ENCODE measurements at regions not wholly inside any gene's neighbourhood (a gene's known extent, or its start where the extent isn't known, plus 50 kb on each side); places are given as distances from the start of the nearest gene placed in this dataset.

GRCh38 chr18:68542846-68543245 is 172.1 kb downstream of the TMX3 start:
- no peak for ATAC-seq
- intact Hi-C loops (cut with DNase I): no loop called here
- DNase-seq (ENCODE audit: missing footprints): no peak

- DNase-seq (ENCODE audit: missing footprints) (no peak), ATAC-seq (no peak)
- intact Hi-C loops (cut with DNase I): no loop called here
Observed at GRCh38 chr18:68533641-68534040, 181.3 kb downstream of the TMX3 start.

DNA sequence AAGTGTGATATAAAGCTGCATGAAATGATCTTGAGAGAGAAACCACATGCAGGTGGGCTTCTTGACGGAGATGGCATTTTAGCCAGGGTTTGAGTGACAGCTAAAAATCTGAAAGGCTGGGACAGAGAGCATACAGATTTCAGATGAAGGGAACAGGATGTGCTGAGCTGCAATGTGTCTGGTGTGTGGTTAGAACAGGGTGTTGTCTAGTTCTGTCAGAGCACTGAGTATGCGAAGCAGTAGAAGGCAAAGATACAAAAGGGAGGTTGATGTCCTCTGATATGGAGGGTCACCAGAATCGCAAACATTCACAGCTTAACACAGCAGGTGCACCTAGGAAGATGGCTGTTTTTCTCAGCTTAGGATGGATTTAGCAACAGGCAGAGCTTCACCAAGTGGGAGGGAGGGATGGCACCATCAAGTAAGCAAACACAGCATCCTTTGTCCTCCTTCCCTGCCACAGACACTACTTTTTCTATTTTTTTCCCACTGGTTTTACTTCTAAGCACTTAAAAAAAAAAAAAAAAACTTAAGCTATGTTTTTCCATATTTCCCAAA is 182.5 kb downstream of the TMX3 start:
- no peak for ATAC-seq
- intact Hi-C loops (cut with DNase I): no loop called here
- DNase-seq (ENCODE audit: missing footprints): no peak

GRCh38 chr18:68525091-68525490 is 189.8 kb downstream of the TMX3 start:
- no peak for ATAC-seq
- no peak for DNase-seq (ENCODE audit: missing footprints)

GRCh38 chr18:68520406-68521075 is 194.4 kb downstream of the TMX3 start:
- ATAC-seq (no peak), DNase-seq (ENCODE audit: missing footprints) (no peak)
- intact Hi-C loops (cut with DNase I): no loop called here

More at GRCh38 chr18:68525091-68525490, 189.8 kb downstream of the TMX3 start:
- intact Hi-C loops (cut with DNase I): no loop called here

- DNase-seq (ENCODE audit: missing footprints) (no peak), ATAC-seq (no peak)
- intact Hi-C loops (cut with DNase I): no loop called here
Observed at GRCh38 chr18:68519336-68519735, 195.6 kb downstream of the TMX3 start.

- ATAC-seq (no peak), DNase-seq (ENCODE audit: missing footprints) (no peak)
- intact Hi-C loops (cut with DNase I): no loop called here
Observed at GRCh38 chr18:68509902-68510301, 205.0 kb downstream of the TMX3 start.

GRCh38 chr18:68507781-68508180 is 207.1 kb downstream of the TMX3 start:
- no peak for ATAC-seq
- intact Hi-C loops (cut with DNase I): no loop called here
- no peak for DNase-seq (ENCODE audit: missing footprints)

DNA sequence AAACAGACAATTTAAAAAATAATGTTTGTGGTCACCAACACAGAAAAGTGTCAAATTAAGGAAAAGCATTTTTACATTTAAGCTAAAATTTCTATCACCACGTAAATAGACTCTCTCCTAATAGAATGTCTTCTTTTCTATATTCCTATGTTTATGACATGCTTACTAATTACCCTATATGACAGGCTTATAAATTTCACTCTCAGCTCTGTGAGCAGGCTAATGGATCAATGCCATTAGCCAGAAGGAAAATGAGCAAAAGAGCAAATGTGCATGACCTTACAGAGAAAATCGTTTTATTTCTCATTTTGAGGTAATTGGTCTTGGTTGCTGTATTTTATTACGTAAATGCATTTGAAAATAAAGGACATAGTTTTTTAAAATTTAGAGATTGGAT is 209.7 kb downstream of the TMX3 start:
- ATAC-seq (no peak), DNase-seq (ENCODE audit: missing footprints) (no peak)
- intact Hi-C loops (cut with DNase I): no loop called here

DNA sequence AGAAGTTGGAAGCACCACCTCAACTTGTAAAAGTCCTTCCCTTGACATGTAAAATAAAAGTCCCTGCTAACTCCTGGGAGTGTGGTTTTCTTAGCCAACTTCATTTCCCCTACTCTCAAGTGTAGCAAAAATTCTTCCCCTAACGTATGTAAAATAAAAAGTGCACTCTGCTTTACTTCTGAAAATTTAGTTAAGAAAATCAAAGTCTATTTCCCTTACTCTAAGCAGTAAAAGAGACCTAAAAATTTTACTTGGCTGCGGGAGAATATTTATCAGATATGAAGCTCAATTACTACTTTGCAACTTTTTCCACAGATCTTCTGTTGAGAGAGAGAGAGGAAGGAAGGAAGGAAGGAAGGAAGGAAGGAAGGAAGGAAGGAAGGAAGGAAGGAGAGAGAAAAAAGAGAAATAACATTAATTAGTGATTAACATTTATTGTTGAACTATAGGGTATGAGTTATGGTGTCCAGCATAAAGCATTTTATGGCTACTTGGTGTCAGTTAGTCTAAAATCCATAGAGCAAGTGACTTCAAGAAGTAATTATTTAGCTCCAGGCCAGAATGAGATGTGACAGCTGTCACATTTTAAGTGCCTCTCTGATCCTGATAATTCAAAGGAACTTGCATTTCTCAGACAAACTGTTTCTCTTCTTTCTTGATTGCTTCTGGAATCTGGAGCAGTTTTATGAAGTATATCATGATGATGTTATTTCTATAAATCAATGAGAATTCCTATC is 210.3 kb downstream of the TMX3 start:
- intact Hi-C loops (cut with DNase I): no loop called here
- ATAC-seq: no peak

GRCh38 chr18:68500556-68500955 is 214.4 kb downstream of the TMX3 start:
- ATAC-seq: no peak
- no peak for DNase-seq (ENCODE audit: missing footprints)
- intact Hi-C loops (cut with DNase I): no loop called here

More for the DNA sequence above, 210.3 kb downstream of the TMX3 start:
- no peak for DNase-seq (ENCODE audit: missing footprints)

- DNase-seq (ENCODE audit: missing footprints) (no peak), ATAC-seq (no peak)
- intact Hi-C loops (cut with DNase I): no loop called here
Observed at GRCh38 chr18:68499141-68499540, 215.8 kb downstream of the TMX3 start.

- ATAC-seq (no peak), DNase-seq (ENCODE audit: missing footprints) (no peak)
- intact Hi-C loops (cut with DNase I): no loop called here
Observed at GRCh38 chr18:68498636-68499035, 216.3 kb downstream of the TMX3 start.

GRCh38 chr18:68498185-68498584 is 216.7 kb downstream of the TMX3 start:
- ATAC-seq (no peak), DNase-seq (ENCODE audit: missing footprints) (no peak)
- intact Hi-C loops (cut with DNase I): no loop called here

GRCh38 chr18:68494802-68495581 is 219.9 kb downstream of the TMX3 start:
- ATAC-seq: peak; percentile 59
- intact Hi-C loops (cut with DNase I): no loop called here
- DNase-seq (ENCODE audit: missing footprints): no peak

DNA sequence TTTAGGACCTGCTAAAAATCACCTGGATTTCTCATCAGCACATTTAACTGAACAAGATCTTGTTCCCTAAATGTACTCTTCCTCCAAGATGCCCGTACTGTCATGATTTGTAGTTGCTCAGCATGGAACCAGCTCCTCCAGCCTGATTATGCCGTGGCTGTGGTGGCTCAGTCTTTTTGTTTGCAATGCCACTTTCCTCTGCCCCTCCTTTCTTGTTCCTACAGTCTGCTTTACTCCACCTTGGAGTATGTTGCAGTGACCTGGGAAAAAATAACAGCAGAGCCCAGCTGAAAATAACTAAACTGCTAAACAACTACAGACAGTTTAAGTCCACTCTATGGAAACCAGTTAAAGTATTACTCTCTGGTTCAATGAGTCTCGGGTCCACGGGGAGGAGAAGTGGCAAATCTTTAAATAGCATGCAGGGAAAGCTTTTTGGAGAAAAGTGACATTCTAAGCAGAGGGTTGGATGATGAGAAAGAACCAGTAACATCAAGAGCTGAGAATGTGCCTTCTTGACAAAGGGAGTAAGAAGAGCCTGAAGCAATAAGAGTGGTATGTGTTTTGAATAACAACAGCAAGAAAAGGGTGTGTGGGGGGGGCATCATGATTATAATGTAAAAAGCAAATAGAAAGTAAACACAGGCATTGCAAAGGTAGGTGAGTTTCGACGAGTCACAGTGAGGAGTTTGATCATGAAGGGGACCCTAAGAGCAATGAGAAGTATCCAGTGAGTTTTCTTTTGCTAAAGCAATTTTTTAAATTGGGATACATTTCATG is 225.7 kb downstream of the TMX3 start:
- intact Hi-C loops (cut with DNase I): no loop called here
- no peak for ATAC-seq
- no peak for DNase-seq (ENCODE audit: missing footprints)

DNA sequence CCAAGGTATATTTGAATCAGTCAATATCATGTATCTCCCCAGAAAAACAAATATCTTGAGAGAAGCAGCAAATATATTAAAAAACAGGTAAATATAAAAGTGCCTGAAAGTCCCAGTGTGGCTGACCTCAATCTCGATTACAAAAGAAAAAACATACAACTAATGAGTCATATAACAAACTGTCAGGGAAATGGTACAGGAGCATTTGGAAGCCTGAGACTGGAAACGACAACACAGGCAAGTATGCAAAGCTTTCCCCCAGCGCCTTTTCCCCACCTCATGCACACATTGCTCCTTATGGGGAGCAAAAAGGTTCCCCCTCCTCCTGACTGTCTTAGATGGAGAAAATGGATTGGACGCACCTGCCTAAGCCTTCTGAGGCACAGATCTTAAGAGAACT is 230.7 kb downstream of the TMX3 start:
- intact Hi-C loops (cut with DNase I): no loop called here

DNA sequence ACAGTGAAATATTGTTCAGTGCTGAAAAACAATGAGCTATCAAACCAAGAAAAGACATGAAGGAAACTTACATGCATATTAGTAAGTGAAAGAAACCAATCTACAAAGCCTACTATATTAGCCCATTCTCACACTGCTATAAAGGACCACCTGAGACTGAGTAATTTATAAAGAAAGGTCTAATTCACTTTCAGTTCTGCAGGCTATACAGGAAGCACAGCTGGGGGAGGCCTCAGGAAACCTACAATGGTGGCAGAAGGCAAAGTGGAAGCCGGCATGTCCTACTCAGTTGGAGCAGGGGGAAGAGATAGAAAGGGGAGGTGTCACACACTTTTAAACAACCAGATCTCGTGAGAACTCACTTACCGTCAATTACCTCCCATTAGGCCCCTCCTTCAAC is 232.1 kb downstream of the TMX3 start:
- no peak for ATAC-seq
- no peak for DNase-seq (ENCODE audit: missing footprints)
- intact Hi-C loops (cut with DNase I): no loop called here

More for the DNA sequence above, 230.7 kb downstream of the TMX3 start:
- DNase-seq (ENCODE audit: missing footprints) (no peak), ATAC-seq (no peak)

DNA sequence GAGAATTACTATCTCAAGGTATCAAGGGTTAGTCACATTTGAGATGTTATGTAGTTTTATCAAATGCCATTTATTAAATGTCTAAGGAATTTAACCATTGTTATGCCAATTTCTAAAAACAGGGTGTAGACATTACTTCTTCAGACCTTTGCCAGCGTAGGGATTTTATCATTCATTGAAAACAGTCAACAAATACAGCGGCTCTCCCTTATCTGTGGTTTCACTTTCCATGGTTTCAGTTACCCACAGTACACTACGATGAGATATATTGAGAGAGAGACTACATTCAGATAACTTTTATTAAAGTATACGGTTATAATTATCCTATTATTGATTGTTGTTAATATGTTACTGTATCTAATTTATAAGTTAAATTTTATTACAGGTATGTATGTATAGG is 234.7 kb downstream of the TMX3 start:
- ATAC-seq (no peak), DNase-seq (ENCODE audit: missing footprints) (no peak)
- intact Hi-C loops (cut with DNase I): no loop called here
